Peyer's patch (tissue), 4 donors: ENCODE measurements at regions not wholly inside any gene's neighbourhood (a gene's known extent, or its start where the extent isn't known, plus 50 kb on each side); places are given as distances from the start of the nearest gene placed in this dataset.

ENCODE experiments used
- POLR2A ChIP-seq, 2 donors: fragments of 450-650 bp; IDR thresholded peaks; one replicate each; pipeline ENCODE4 v1.5.1; 2017; ENCODE audit warnings: antibody characterized with exemption in 2 of 2, mild to moderate bottlenecking in 2 of 2, moderate library complexity in 2 of 2
- TF ChIP-seq, protein P1 (sequence below), 6 experiments: fragments of 450-650 bp in 4 of 6; fragments of 200-600 bp in 2 of 6; sonication (generic) in 1 of 6; IDR thresholded peaks; one replicate each; pipeline ENCODE4 v1.5.1; 2017 to 2019; ENCODE audit warnings: antibody characterized with exemption in 6 of 6, mild to moderate bottlenecking in 3 of 6, moderate library complexity in 1 of 6

DNA sequence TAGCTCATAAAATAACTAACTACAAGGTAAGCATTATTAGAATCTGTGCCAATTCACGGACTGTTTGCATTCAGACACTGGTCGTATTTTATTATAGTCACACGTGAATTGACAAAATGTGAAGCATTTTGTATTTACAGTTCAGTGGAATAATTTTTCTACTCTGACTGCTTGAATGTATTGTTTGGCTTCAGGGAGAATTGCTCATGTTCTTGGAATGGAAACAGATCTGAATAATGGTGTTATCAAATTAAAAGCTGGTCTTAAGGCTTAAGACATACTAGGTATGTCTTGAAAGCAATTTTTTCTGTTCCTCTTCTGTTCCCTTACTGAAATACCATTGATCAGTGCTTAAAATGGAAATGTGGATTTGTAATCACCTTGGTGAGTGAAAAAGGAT is 543.7 kb upstream of the TLE4 start:
- TF ChIP-seq POLR2A (IDR thresholded peaks at IDR 0.05), result no peak
- TF ChIP-seq, protein P1, sequence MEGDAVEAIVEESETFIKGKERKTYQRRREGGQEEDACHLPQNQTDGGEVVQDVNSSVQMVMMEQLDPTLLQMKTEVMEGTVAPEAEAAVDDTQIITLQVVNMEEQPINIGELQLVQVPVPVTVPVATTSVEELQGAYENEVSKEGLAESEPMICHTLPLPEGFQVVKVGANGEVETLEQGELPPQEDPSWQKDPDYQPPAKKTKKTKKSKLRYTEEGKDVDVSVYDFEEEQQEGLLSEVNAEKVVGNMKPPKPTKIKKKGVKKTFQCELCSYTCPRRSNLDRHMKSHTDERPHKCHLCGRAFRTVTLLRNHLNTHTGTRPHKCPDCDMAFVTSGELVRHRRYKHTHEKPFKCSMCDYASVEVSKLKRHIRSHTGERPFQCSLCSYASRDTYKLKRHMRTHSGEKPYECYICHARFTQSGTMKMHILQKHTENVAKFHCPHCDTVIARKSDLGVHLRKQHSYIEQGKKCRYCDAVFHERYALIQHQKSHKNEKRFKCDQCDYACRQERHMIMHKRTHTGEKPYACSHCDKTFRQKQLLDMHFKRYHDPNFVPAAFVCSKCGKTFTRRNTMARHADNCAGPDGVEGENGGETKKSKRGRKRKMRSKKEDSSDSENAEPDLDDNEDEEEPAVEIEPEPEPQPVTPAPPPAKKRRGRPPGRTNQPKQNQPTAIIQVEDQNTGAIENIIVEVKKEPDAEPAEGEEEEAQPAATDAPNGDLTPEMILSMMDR (IDR thresholded peaks at IDR 0.05), result no peak
